H1 (cell line): ENCODE measurements at regions not wholly inside any gene's neighbourhood (a gene's known extent, or its start where the extent isn't known, plus 50 kb on each side); places are given as distances from the start of the nearest gene placed in this dataset.

Source experiments
- BCL11A ChIP-seq, 2 experiments: IDR thresholded peaks; one replicate each; pipeline ENCODE4 v1.6.1; 2011; ENCODE audit warnings: low read depth in 2 of 2, low read length in 2 of 2, mild to moderate bottlenecking in 2 of 2
- FOSL1 ChIP-seq: IDR thresholded peaks from 2 replicates; pipeline ENCODE4 v1.6.1; 2011; ENCODE audit warnings: mild to moderate bottlenecking, low read depth, low read length, moderate library complexity; ENCODE audit not compliant: insufficient read depth
- HDAC6 ChIP-seq: IDR thresholded peaks from one replicate; pipeline ENCODE4 v1.7.1; 2012; ENCODE audit warnings: low read depth, mild to moderate bottlenecking, inconsistent platforms, low read length, moderate library complexity
- NANOG ChIP-seq: IDR thresholded peaks from 2 replicates; pipeline ENCODE4 v1.6.1; 2011; ENCODE audit warnings: low read length, low read depth, mild to moderate bottlenecking, inconsistent platforms; ENCODE audit not compliant: insufficient read depth, poor library complexity, severe bottlenecking
- POLR2AphosphoS5 ChIP-seq: IDR thresholded peaks from 2 replicates; pipeline ENCODE4 v1.6.1; 2011; ENCODE audit warnings: low read depth, low read length
- SAP30 ChIP-seq: fragments of 300-600 bp; sonication (generic); IDR thresholded peaks from 2 replicates; pipeline ENCODE4 v1.7.1; 2012; ENCODE audit warnings: low read length, moderate library complexity, mild to moderate bottlenecking, inconsistent platforms; ENCODE audit not compliant: insufficient read depth, insufficient replicate concordance
- SIN3A ChIP-seq, 2 experiments: IDR thresholded peaks in 1 of 2; conservative IDR thresholded peaks in 1 of 2; 2 replicates each; pipeline ENCODE4 v1.6.1; 2011 to 2012; ENCODE audit warnings: low read length in 2 of 2, improper control_type of control experiment in 1 of 2, low read depth in 1 of 2, mild to moderate bottlenecking in 1 of 2
- SP1 ChIP-seq: IDR thresholded peaks from 2 replicates; pipeline ENCODE4 v1.6.1; 2011; ENCODE audit warnings: low read depth, low read length
- TBP ChIP-seq: IDR thresholded peaks from 2 replicates; pipeline ENCODE4 v1.6.1; 2011; ENCODE audit warnings: low read depth, low read length, improper control_type of control experiment
- USF2 ChIP-seq: IDR thresholded peaks from 2 replicates; pipeline ENCODE4 v1.6.1; 2011; ENCODE audit warnings: low read length, improper control_type of control experiment

GRCh38 chr1:29518183-29518835 is 282.0 kb downstream of the PTPRU start (continued):
- TF ChIP-seq SIN3A (conservative IDR thresholded peaks at IDR 0.05 in 1 of 2, IDR thresholded peaks at IDR 0.05 in 1 of 2; ENCODE audit: low read depth in 1 of 2, low read length in 2 of 2), result no peak
- no peak for TF ChIP-seq HDAC6
- no peak for TF ChIP-seq BCL11A (IDR thresholded peaks at IDR 0.05; ENCODE audit: low read depth in 2 of 2, low read length in 2 of 2)
- no peak for TF ChIP-seq TBP
- no peak for TF ChIP-seq FOSL1
- no peak for TF ChIP-seq NANOG
- no peak for TF ChIP-seq POLR2AphosphoS5
- TF ChIP-seq SAP30, result no peak
- no peak for TF ChIP-seq SP1
- TF ChIP-seq USF2, result no peak
